ENCODE measurements at regions not wholly inside any gene's neighbourhood (a gene's known extent, or its start where the extent isn't known, plus 50 kb on each side); places are given as distances from the start of the nearest gene placed in this dataset.

GRCh38 chr4:96383349-96383748, 543.5 kb downstream of the PDHA2 start:
- DNase-seq (ENCODE audit: low spot score in 2 of 2) = no peak
- TF ChIP-seq CTCF (IDR thresholded peaks at IDR 0.05) (no peak), POLR2A (IDR thresholded peaks at IDR 0.05) (no peak)
- intact Hi-C loops (cut with DNase I; ENCODE audit: low total_unique reads) = no loop called here
- H3K4me3 ChIP-seq (ENCODE audit: low read depth, poor library complexity, severe bottlenecking) = no peak overlapping the region

GRCh38 chr4:96389770-96390169, 549.9 kb downstream of the PDHA2 start:
- no peak overlapping the region for H3K4me3 ChIP-seq (ENCODE audit: low read depth, poor library complexity, severe bottlenecking)
- DNase-seq (ENCODE audit: low spot score in 2 of 2) = no peak
- WGBS, 2 donors = 26 to 44% methylated on average over 2 of the region's 2 CpGs
- intact Hi-C loops (cut with DNase I; ENCODE audit: low total_unique reads) = no loop called here
- TF ChIP-seq CTCF (IDR thresholded peaks at IDR 0.05) (no peak), POLR2A (IDR thresholded peaks at IDR 0.05) (no peak)

GRCh38 chr4:96390404-96390803, 550.5 kb downstream of the PDHA2 start:
- no peak for DNase-seq (ENCODE audit: low spot score in 2 of 2)
- H3K4me3 ChIP-seq (ENCODE audit: low read depth, poor library complexity, severe bottlenecking) = no peak overlapping the region
- intact Hi-C loops (cut with DNase I; ENCODE audit: low total_unique reads) = no loop called here

GRCh38 chr4:96395747-96396146, 555.9 kb downstream of the PDHA2 start:
- DNase-seq (ENCODE audit: low spot score in 2 of 2) = no peak
- intact Hi-C loops (cut with DNase I; ENCODE audit: low total_unique reads) = no loop called here

More at GRCh38 chr4:96390404-96390803, 550.5 kb downstream of the PDHA2 start:
- TF ChIP-seq CTCF (IDR thresholded peaks at IDR 0.05) = no peak
- no peak for TF ChIP-seq POLR2A (IDR thresholded peaks at IDR 0.05)
- WGBS, 2 donors = 55 to 60% methylated on average over 5 of the region's 5 CpGs

GRCh38 chr4:96406742-96407141, 566.8 kb downstream of the PDHA2 start:
- H3K4me3 ChIP-seq (ENCODE audit: low read depth, poor library complexity, severe bottlenecking) = no peak overlapping the region
- 81 to 82% methylated on average over 3 of the region's 3 CpGs for WGBS, 2 donors
- intact Hi-C loops (cut with DNase I; ENCODE audit: low total_unique reads) = no loop called here
- DNase-seq (ENCODE audit: low spot score in 2 of 2) = no peak
- TF ChIP-seq POLR2A (IDR thresholded peaks at IDR 0.05) (no peak), CTCF (IDR thresholded peaks at IDR 0.05) (no peak)

More at GRCh38 chr4:96395747-96396146, 555.9 kb downstream of the PDHA2 start:
- TF ChIP-seq POLR2A (IDR thresholded peaks at IDR 0.05) (no peak), CTCF (IDR thresholded peaks at IDR 0.05) (no peak)
- H3K4me3 ChIP-seq (ENCODE audit: low read depth, poor library complexity, severe bottlenecking) = no peak overlapping the region

- intact Hi-C loops (cut with DNase I; ENCODE audit: low total_unique reads) = no loop called here
- no peak for DNase-seq (ENCODE audit: low spot score in 2 of 2)
- no peak overlapping the region for H3K4me3 ChIP-seq (ENCODE audit: low read depth, poor library complexity, severe bottlenecking)
- TF ChIP-seq POLR2A (IDR thresholded peaks at IDR 0.05) = no peak
- no peak for TF ChIP-seq CTCF (IDR thresholded peaks at IDR 0.05)
- WGBS, 2 donors = 64 to 74% methylated on average over 4 of the region's 4 CpGs
Observed at GRCh38 chr4:96407225-96407624, 567.3 kb downstream of the PDHA2 start.
